ENCODE measurements at regions not wholly inside any gene's neighbourhood (a gene's known extent, or its start where the extent isn't known, plus 50 kb on each side); places are given as distances from the start of the nearest gene placed in this dataset.

GRCh38 chr2:196291426-196291825 lies 120.0 kb upstream of the STK17B start:
- no peak for TF ChIP-seq EZH2 (IDR thresholded peaks at IDR 0.05; ENCODE audit: borderline replicate concordance, insufficient read depth, low read depth, low read length, poor library complexity, severe bottlenecking)
- TF ChIP-seq CTCF (IDR thresholded peaks at IDR 0.05): no peak
